Tibial nerve (tissue), 4 donors: ENCODE measurements at regions not wholly inside any gene's neighbourhood (a gene's known extent, or its start where the extent isn't known, plus 50 kb on each side); places are given as distances from the start of the nearest gene placed in this dataset.

Source experiments
- EP300 ChIP-seq, 2 donors: sonication (generic); formaldehyde crosslinking; IDR thresholded peaks; one replicate each; pipeline ENCODE4 v1.6.1; 2017; ENCODE audit warnings: antibody characterized with exemption in 2 of 2, mild to moderate bottlenecking in 1 of 2
- POLR2A ChIP-seq, 2 donors: fragments of 450-650 bp; IDR thresholded peaks; one replicate each; pipeline ENCODE4 v1.6.1; 2017; ENCODE audit warnings: antibody characterized with exemption in 2 of 2, mild to moderate bottlenecking in 2 of 2, moderate library complexity in 2 of 2
- TF ChIP-seq, protein P1 (sequence below), 5 experiments: fragments of 200-600 bp in 3 of 5; fragments of 450-650 bp in 2 of 5; sonication (generic) in 3 of 5; IDR thresholded peaks; one replicate each; pipeline ENCODE4 v1.5.1; 2016 to 2019; ENCODE audit warnings: antibody characterized with exemption in 5 of 5, mild to moderate bottlenecking in 3 of 5, moderate library complexity in 2 of 5

DNA sequence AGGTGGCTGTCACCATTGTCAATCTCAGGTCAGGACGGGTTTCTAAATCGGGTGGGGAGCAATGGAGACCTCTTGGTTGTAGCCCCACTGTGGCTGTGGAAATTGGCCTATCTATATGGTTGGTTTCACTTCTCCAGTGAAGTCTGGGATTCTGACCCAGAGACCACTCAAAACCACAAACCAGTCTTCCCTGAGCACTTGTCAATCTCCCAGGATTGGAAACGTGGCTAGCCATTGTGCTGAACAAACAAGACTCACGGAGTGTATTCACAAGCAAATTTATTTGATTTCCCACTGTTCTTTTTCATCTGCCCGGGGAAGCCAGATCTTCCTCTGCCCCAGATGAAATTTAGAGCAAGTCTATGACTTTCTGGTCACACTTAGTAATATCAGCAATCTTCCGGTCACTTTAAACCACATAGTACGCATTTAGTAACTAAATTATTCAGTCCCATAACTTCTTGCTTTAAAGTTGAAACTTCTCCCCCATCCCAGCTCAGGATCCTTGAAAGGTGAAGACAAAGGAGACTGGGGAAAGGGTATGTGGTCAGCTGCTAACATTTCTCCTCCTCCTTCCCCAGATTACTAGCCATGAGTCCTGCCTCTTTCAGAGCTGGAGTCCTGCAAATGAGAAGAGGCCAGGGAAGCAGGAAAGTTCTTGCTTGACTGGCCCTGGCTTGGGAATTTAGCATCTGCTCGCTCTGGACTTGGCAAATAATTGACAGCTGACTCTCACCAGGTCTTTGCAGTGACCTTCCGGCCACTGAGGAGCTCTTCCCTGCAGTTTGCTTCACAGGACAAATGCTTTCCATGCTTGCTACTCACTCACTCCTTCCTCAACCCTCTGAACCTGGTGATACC is 123.2 kb upstream of the MAX start:
- TF ChIP-seq EP300 (IDR thresholded peaks at IDR 0.05) = no peak
- TF ChIP-seq, protein P1, sequence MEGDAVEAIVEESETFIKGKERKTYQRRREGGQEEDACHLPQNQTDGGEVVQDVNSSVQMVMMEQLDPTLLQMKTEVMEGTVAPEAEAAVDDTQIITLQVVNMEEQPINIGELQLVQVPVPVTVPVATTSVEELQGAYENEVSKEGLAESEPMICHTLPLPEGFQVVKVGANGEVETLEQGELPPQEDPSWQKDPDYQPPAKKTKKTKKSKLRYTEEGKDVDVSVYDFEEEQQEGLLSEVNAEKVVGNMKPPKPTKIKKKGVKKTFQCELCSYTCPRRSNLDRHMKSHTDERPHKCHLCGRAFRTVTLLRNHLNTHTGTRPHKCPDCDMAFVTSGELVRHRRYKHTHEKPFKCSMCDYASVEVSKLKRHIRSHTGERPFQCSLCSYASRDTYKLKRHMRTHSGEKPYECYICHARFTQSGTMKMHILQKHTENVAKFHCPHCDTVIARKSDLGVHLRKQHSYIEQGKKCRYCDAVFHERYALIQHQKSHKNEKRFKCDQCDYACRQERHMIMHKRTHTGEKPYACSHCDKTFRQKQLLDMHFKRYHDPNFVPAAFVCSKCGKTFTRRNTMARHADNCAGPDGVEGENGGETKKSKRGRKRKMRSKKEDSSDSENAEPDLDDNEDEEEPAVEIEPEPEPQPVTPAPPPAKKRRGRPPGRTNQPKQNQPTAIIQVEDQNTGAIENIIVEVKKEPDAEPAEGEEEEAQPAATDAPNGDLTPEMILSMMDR (IDR thresholded peaks at IDR 0.05) = no peak
- TF ChIP-seq POLR2A (IDR thresholded peaks at IDR 0.05) = no peak
